HG02759 (cell line): ENCODE measurements at regions not wholly inside any gene's neighbourhood (a gene's known extent, or its start where the extent isn't known, plus 50 kb on each side); places are given as distances from the start of the nearest gene placed in this dataset.
"Not testable (repeated sequence)": the region's sequence is repeated elsewhere in the genome, so short reads cannot be mapped to it uniquely, and the experiment has no call there.

Experiments
- ATAC-seq: cut with Tn5 transposase; IDR thresholded peaks from one replicate; pipeline ENCODE4 v1.9.1; 2021; ENCODE audit warnings: mild to moderate bottlenecking, moderate library complexity; ENCODE audit not compliant: unreplicated experiment

- ATAC-seq: no peak
Measured at GRCh38 chr5:109989161-109989560, 299.4 kb downstream of the MAN2A1 start.

- no peak for ATAC-seq
Measured at GRCh38 chr5:109989994-109990722, 300.4 kb downstream of the MAN2A1 start.

- no peak for ATAC-seq
Measured at GRCh38 chr5:109990723-109991359, 301.1 kb downstream of the MAN2A1 start.

- ATAC-seq: no peak
Measured at GRCh38 chr5:109992264-109992915, 302.7 kb downstream of the MAN2A1 start.

- no peak for ATAC-seq
Measured at GRCh38 chr5:109994135-109994534, 304.4 kb downstream of the MAN2A1 start.

- ATAC-seq: no peak
Measured at GRCh38 chr5:109996246-109996645, 306.5 kb downstream of the MAN2A1 start.

GRCh38 chr5:109997161-109997560 is 307.4 kb downstream of the MAN2A1 start:
- ATAC-seq: no peak

GRCh38 chr5:109998208-109998607 is 308.5 kb downstream of the MAN2A1 start:
- ATAC-seq: no peak

- ATAC-seq: no peak
Measured at GRCh38 chr5:109998726-109999125, 309.0 kb downstream of the MAN2A1 start.

- ATAC-seq: no peak
Measured at GRCh38 chr5:110001648-110002047, 311.9 kb downstream of the MAN2A1 start.

GRCh38 chr5:110002652-110003051 is 312.9 kb downstream of the MAN2A1 start:
- ATAC-seq: no peak

GRCh38 chr5:110005907-110006562 is 316.3 kb downstream of the MAN2A1 start:
- ATAC-seq: not testable (repeated sequence)

- ATAC-seq: no peak
Measured at GRCh38 chr5:110007101-110007500, 317.4 kb downstream of the MAN2A1 start.

GRCh38 chr5:110008131-110008530 is 318.4 kb downstream of the MAN2A1 start:
- no peak for ATAC-seq

- no peak for ATAC-seq
Measured at GRCh38 chr5:110012145-110012544, 322.4 kb downstream of the MAN2A1 start.

- no peak for ATAC-seq
Measured at GRCh38 chr5:110013017-110013416, 323.3 kb downstream of the MAN2A1 start.

GRCh38 chr5:110017854-110018253 is 328.1 kb downstream of the MAN2A1 start:
- ATAC-seq: no peak

GRCh38 chr5:110018509-110018908 is 328.8 kb downstream of the MAN2A1 start:
- no peak for ATAC-seq

- ATAC-seq: no peak
Measured at GRCh38 chr5:110019119-110019518, 329.4 kb downstream of the MAN2A1 start.

GRCh38 chr5:110019780-110020179 is 330.1 kb downstream of the MAN2A1 start:
- ATAC-seq: no peak

GRCh38 chr5:110021251-110021650 is 331.5 kb downstream of the MAN2A1 start:
- ATAC-seq: no peak

- no peak for ATAC-seq
Measured at GRCh38 chr5:110025160-110025559, 335.4 kb downstream of the MAN2A1 start.
